HPDE6-E6E7 (cell line): ENCODE measurements at regions not wholly inside any gene's neighbourhood (a gene's known extent, or its start where the extent isn't known, plus 50 kb on each side); places are given as distances from the start of the nearest gene placed in this dataset.
"Not testable (repeated sequence)": the region's sequence is repeated elsewhere in the genome, so short reads cannot be mapped to it uniquely, and the experiment has no call there.

Source experiments
- DNase-seq: peaks from one replicate; pipeline ENCODE4 v3.0.0; 2011; ENCODE audit warnings: missing footprints; ENCODE audit errors: extremely low spot score

- not testable (repeated sequence) for DNase-seq
Measured at GRCh38 chr16:22572331-22573224, 61.9 kb downstream of the NPIPB5 start.

GRCh38 chr16:22573225-22573530, 62.5 kb downstream of the NPIPB5 start:
- DNase-seq, result not testable (repeated sequence)

- DNase-seq, result not testable (repeated sequence)
Measured at GRCh38 chr16:22576506-22576905, 65.8 kb downstream of the NPIPB5 start.

- DNase-seq, result not testable (repeated sequence)
Measured at GRCh38 chr16:22583195-22583594, 72.5 kb downstream of the NPIPB5 start.

GRCh38 chr16:22584459-22584858, 73.8 kb downstream of the NPIPB5 start:
- not testable (repeated sequence) for DNase-seq

- DNase-seq, result not testable (repeated sequence)
Measured at GRCh38 chr16:22584941-22585340, 74.2 kb downstream of the NPIPB5 start.

GRCh38 chr16:22585431-22585830, 74.7 kb downstream of the NPIPB5 start:
- not testable (repeated sequence) for DNase-seq

- not testable (repeated sequence) for DNase-seq
Measured at GRCh38 chr16:22586732-22587131, 76.0 kb downstream of the NPIPB5 start.

GRCh38 chr16:22589757-22590156, 79.1 kb downstream of the NPIPB5 start:
- not testable (repeated sequence) for DNase-seq

GRCh38 chr16:22596445-22597045, 85.9 kb downstream of the NPIPB5 start:
- not testable (repeated sequence) for DNase-seq

- DNase-seq, result not testable (repeated sequence)
Measured at GRCh38 chr16:22603744-22604143, 93.1 kb downstream of the NPIPB5 start.

GRCh38 chr16:22606619-22607018, 95.9 kb downstream of the NPIPB5 start:
- not testable (repeated sequence) for DNase-seq

GRCh38 chr16:22609798-22610197, 99.1 kb downstream of the NPIPB5 start:
- not testable (repeated sequence) for DNase-seq

GRCh38 chr16:22611128-22611527, 100.4 kb downstream of the NPIPB5 start:
- DNase-seq, result not testable (repeated sequence)

GRCh38 chr16:22614271-22614947, 103.7 kb downstream of the NPIPB5 start:
- peak; percentile 53 for DNase-seq

- no peak for DNase-seq
Measured at GRCh38 chr16:22618842-22619241, 108.2 kb downstream of the NPIPB5 start.

GRCh38 chr16:22621586-22622155, 111.0 kb downstream of the NPIPB5 start:
- DNase-seq, result no peak

GRCh38 chr16:22622703-22623102, 112.0 kb downstream of the NPIPB5 start:
- DNase-seq, result no peak

GRCh38 chr16:22623351-22623781, 112.7 kb downstream of the NPIPB5 start:
- DNase-seq, result no peak

- no peak for DNase-seq
Measured at GRCh38 chr16:22624038-22624799, 113.5 kb downstream of the NPIPB5 start.

GRCh38 chr16:22624800-22625533, 114.3 kb downstream of the NPIPB5 start:
- no peak for DNase-seq
